GM18868 (cell line): ENCODE measurements at regions not wholly inside any gene's neighbourhood (a gene's known extent, or its start where the extent isn't known, plus 50 kb on each side); places are given as distances from the start of the nearest gene placed in this dataset.

ENCODE experiments used
- ATAC-seq: cut with Tn5 transposase; IDR thresholded peaks from one replicate; pipeline ENCODE4 v1.9.1; 2021; ENCODE audit warnings: mild to moderate bottlenecking, moderate library complexity; ENCODE audit not compliant: unreplicated experiment

GRCh38 chr2:63658176-63658968 is 69.6 kb downstream of the MDH1 start:
- no peak for ATAC-seq

- no peak for ATAC-seq
These were observed 71.3 kb downstream of the MDH1 start for GRCh38 chr2:63660060-63660459.

- no peak for ATAC-seq
These were observed 72.3 kb downstream of the MDH1 start for GRCh38 chr2:63661076-63661475.

GRCh38 chr2:63662028-63662804 is 73.5 kb downstream of the MDH1 start:
- ATAC-seq, result no peak

GRCh38 chr2:63663013-63663864 is 74.5 kb downstream of the MDH1 start:
- no peak for ATAC-seq

GRCh38 chr2:63665091-63665490 is 76.3 kb downstream of the MDH1 start:
- no peak for ATAC-seq

GRCh38 chr2:63665846-63666475 is 77.2 kb downstream of the MDH1 start:
- ATAC-seq, result no peak

- no peak for ATAC-seq
These were observed 78.5 kb downstream of the MDH1 start for GRCh38 chr2:63667132-63667700.

- no peak for ATAC-seq
These were observed 79.2 kb downstream of the MDH1 start for GRCh38 chr2:63668000-63668399.

GRCh38 chr2:63668466-63668865 is 79.7 kb downstream of the MDH1 start:
- no peak for ATAC-seq

GRCh38 chr2:63669596-63669995 is 80.8 kb downstream of the MDH1 start:
- no peak for ATAC-seq

GRCh38 chr2:63673865-63674533 is 85.2 kb downstream of the MDH1 start:
- ATAC-seq, result no peak

- no peak for ATAC-seq
These were observed 86.3 kb downstream of the MDH1 start for GRCh38 chr2:63675026-63675425.

- ATAC-seq, result peak; percentile 76
These were observed 87.4 kb downstream of the MDH1 start for GRCh38 chr2:63676135-63676534.

GRCh38 chr2:63678085-63678484 is 89.3 kb downstream of the MDH1 start:
- no peak for ATAC-seq

- no peak for ATAC-seq
These were observed 89.8 kb downstream of the MDH1 start for GRCh38 chr2:63678551-63678950.

- ATAC-seq, result no peak
These were observed 90.6 kb downstream of the MDH1 start for GRCh38 chr2:63679252-63679855.

- ATAC-seq, result no peak
These were observed 91.7 kb downstream of the MDH1 start for GRCh38 chr2:63680455-63680854.

GRCh38 chr2:63681896-63682295 is 93.1 kb downstream of the MDH1 start:
- ATAC-seq, result no peak
